Adrenal gland (tissue), 5 donors: ENCODE measurements at regions not wholly inside any gene's neighbourhood (a gene's known extent, or its start where the extent isn't known, plus 50 kb on each side); places are given as distances from the start of the nearest gene placed in this dataset.
"Not testable (repeated sequence)": the region's sequence is repeated elsewhere in the genome, so short reads cannot be mapped to it uniquely, and the experiment has no call there.

Experiments
- POLR2A ChIP-seq, 2 donors: fragments of 450-650 bp; IDR thresholded peaks; one replicate each; pipeline ENCODE4 v1.6.1; 2017; ENCODE audit warnings: antibody characterized with exemption in 2 of 2, mild to moderate bottlenecking in 2 of 2, moderate library complexity in 1 of 2
- TF ChIP-seq, protein P1 (sequence below), 6 experiments: fragments of 450-650 bp in 4 of 6; fragments of 200-600 bp in 2 of 6; sonication (generic) in 1 of 6; IDR thresholded peaks; 1 replicate in 5 of 6; 2 replicates in 1 of 6; pipeline versions ENCODE4 v1.5.1 to v1.8.0; 2016 to 2021; ENCODE audit warnings: antibody characterized with exemption in 6 of 6, mild to moderate bottlenecking in 2 of 6, moderate library complexity in 1 of 6
- donor health status: DM: no; HTN: no; CAD: no.

DNA sequence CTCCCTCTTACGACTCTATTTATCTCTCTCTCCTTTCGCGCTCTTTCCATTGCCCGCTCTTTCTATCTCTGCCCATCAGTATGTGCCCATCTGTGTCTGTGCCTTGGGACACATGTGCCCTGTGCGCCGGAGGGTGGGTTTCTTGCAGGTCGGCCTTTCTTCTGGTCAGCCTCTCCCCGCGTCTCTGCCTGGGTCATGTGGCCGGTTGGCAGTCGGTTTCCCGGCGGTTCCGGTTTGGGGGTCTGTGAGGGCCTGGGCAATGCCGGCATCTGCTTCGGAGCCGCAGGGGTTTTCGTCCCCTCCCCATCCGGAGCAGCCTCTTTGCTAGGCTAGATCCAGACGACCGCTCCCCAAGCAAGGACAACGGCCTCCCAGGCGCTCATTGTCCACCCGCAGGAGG lies 1426.0 kb upstream of the PCDH10 start:
- not testable (repeated sequence) for TF ChIP-seq POLR2A (IDR thresholded peaks at IDR 0.05)
- TF ChIP-seq, protein P1, sequence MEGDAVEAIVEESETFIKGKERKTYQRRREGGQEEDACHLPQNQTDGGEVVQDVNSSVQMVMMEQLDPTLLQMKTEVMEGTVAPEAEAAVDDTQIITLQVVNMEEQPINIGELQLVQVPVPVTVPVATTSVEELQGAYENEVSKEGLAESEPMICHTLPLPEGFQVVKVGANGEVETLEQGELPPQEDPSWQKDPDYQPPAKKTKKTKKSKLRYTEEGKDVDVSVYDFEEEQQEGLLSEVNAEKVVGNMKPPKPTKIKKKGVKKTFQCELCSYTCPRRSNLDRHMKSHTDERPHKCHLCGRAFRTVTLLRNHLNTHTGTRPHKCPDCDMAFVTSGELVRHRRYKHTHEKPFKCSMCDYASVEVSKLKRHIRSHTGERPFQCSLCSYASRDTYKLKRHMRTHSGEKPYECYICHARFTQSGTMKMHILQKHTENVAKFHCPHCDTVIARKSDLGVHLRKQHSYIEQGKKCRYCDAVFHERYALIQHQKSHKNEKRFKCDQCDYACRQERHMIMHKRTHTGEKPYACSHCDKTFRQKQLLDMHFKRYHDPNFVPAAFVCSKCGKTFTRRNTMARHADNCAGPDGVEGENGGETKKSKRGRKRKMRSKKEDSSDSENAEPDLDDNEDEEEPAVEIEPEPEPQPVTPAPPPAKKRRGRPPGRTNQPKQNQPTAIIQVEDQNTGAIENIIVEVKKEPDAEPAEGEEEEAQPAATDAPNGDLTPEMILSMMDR (IDR thresholded peaks at IDR 0.05) = not testable (repeated sequence)
